GM18519 (cell line): ENCODE measurements at regions not wholly inside any gene's neighbourhood (a gene's known extent, or its start where the extent isn't known, plus 50 kb on each side); places are given as distances from the start of the nearest gene placed in this dataset.
A peak's percentile ranks its signal among the peaks of the same experiment; 100 is the strongest.

ENCODE experiments used
- ATAC-seq: cut with Tn5 transposase; IDR thresholded peaks from one replicate; pipeline ENCODE4 v1.9.1; 2021; ENCODE audit warnings: mild to moderate bottlenecking, moderate library complexity; ENCODE audit not compliant: unreplicated experiment, low FRiP score

GRCh38 chr7:32273297-32273696 lies 203.1 kb upstream of the PDE1C start:
- no peak for ATAC-seq

- ATAC-seq, result no peak
Measured at GRCh38 chr7:32266932-32267475, 196.8 kb upstream of the PDE1C start.

- no peak for ATAC-seq
Measured at GRCh38 chr7:32264702-32265284, 194.6 kb upstream of the PDE1C start.

GRCh38 chr7:32263611-32264010 lies 193.4 kb upstream of the PDE1C start:
- ATAC-seq, result no peak

GRCh38 chr7:32262315-32262714 lies 192.1 kb upstream of the PDE1C start:
- no peak for ATAC-seq

- peak; percentile 98 for ATAC-seq
Measured at GRCh38 chr7:32259931-32260596, 189.9 kb upstream of the PDE1C start.

- ATAC-seq, result no peak
Measured at GRCh38 chr7:32258265-32258664, 188.1 kb upstream of the PDE1C start.

GRCh38 chr7:32257621-32258020 lies 187.4 kb upstream of the PDE1C start:
- ATAC-seq, result no peak

GRCh38 chr7:32256811-32257210 lies 186.6 kb upstream of the PDE1C start:
- ATAC-seq, result no peak

- no peak for ATAC-seq
Measured at GRCh38 chr7:32256376-32256775, 186.2 kb upstream of the PDE1C start.

- no peak for ATAC-seq
Measured at GRCh38 chr7:32255036-32255435, 184.8 kb upstream of the PDE1C start.

- no peak for ATAC-seq
Measured at GRCh38 chr7:32253299-32253698, 183.1 kb upstream of the PDE1C start.

- no peak for ATAC-seq
Measured at GRCh38 chr7:32251659-32252058, 181.5 kb upstream of the PDE1C start.

- ATAC-seq, result no peak
Measured at GRCh38 chr7:32250471-32251260, 180.5 kb upstream of the PDE1C start.

GRCh38 chr7:32250003-32250402 lies 179.8 kb upstream of the PDE1C start:
- ATAC-seq, result no peak

- no peak for ATAC-seq
Measured at GRCh38 chr7:32248522-32248921, 178.3 kb upstream of the PDE1C start.

- ATAC-seq, result no peak
Measured at GRCh38 chr7:32244806-32245345, 174.7 kb upstream of the PDE1C start.

GRCh38 chr7:32243687-32244290 lies 173.6 kb upstream of the PDE1C start:
- no peak for ATAC-seq

- ATAC-seq, result no peak
Measured at GRCh38 chr7:32242436-32242835, 172.2 kb upstream of the PDE1C start.

- ATAC-seq, result no peak
Measured at GRCh38 chr7:32241636-32242035, 171.4 kb upstream of the PDE1C start.

GRCh38 chr7:32239764-32240163 lies 169.6 kb upstream of the PDE1C start:
- ATAC-seq, result no peak
